Activated CD4-positive, alpha-beta T cell treated with anti-CD3 and anti-CD28 coated beads for 36 hours (primary cell): ENCODE measurements at regions not wholly inside any gene's neighbourhood (a gene's known extent, or its start where the extent isn't known, plus 50 kb on each side); places are given as distances from the start of the nearest gene placed in this dataset.

ENCODE experiments used
- ATAC-seq: fragments of 200-7000 bp; cut with Tn5 transposase; one replicate; pipeline ENCODE4 v1.10.0; 2021; ENCODE audit warnings: mild to moderate bottlenecking, moderate library complexity
- CTCF ChIA-PET: fragments of 350-600 bp; sonication (Branson Sonifier 250); formaldehyde crosslinking; loops from one replicate; lab custom pipeline; 2021; ENCODE audit warnings: antibody characterized with exemption; lab: Charles Lee
- POLR2A ChIA-PET: fragments of 350-600 bp; sonication (Branson Sonifier 250); formaldehyde crosslinking; loops from one replicate; lab custom pipeline; 2021; ENCODE audit warnings: antibody characterized with exemption, inconsistent platforms; lab: Charles Lee
- DNase-seq: peaks from one replicate; pipeline ENCODE4 v3.0.0-alpha.2; 2020
- H3K27ac Mint-ChIP-seq: one replicate; pipeline ENCODE4 v1.8.0; 2021; ENCODE audit warnings: mixed read lengths
- H3K27me3 Mint-ChIP-seq: one replicate; pipeline ENCODE4 v1.8.0; 2021; ENCODE audit warnings: mixed read lengths
- H3K36me3 Mint-ChIP-seq: one replicate; pipeline ENCODE4 v1.8.0; 2021; ENCODE audit warnings: low read depth, mixed read lengths
- H3K4me1 Mint-ChIP-seq: one replicate; pipeline ENCODE4 v1.8.0; 2021; ENCODE audit warnings: mixed read lengths
- H3K4me3 Mint-ChIP-seq: one replicate; pipeline ENCODE4 v1.8.0; 2021; ENCODE audit warnings: mild to moderate bottlenecking, moderate library complexity, mixed read lengths
- H3K9me3 Mint-ChIP-seq: one replicate; pipeline ENCODE4 v1.8.0; 2021; ENCODE audit warnings: low read depth, mixed read lengths
- intact Hi-C, 2 experiments: fragments of 100-400 bp; cut with DNase I in 1 of 2; cut with micrococcal nuclease in 1 of 2; formaldehyde crosslinking; loops; one replicate each; pipeline versions ENCODE4 v1.14.2 to v1.15.1; 2022 to 2024; cut with DNase I, micrococcal nuclease

- no peaks in the 10 kb centered on the region for H3K4me1 Mint-ChIP-seq
- ChIA-PET CTCF (no interaction called here), POLR2A (no interaction called here)
- H3K36me3 Mint-ChIP-seq: no peaks in the 10 kb centered on the region
- intact Hi-C loops: no loop called here
- ATAC-seq (no peak), DNase-seq (no peak)
- no peak overlapping the region for H3K27ac Mint-ChIP-seq
- H3K27me3 Mint-ChIP-seq: no peaks in the 10 kb centered on the region
- peaks cover 7% of the 10 kb centered on the region for H3K9me3 Mint-ChIP-seq
- H3K4me3 Mint-ChIP-seq: no peak overlapping the region
Measured at GRCh38 chr13:62292714-62293480, 877.2 kb upstream of the PCDH20 start.

GRCh38 chr13:62290542-62290941 is 874.9 kb upstream of the PCDH20 start:
- no peaks in the 10 kb centered on the region for H3K4me1 Mint-ChIP-seq
- no peak overlapping the region for H3K27ac Mint-ChIP-seq
- H3K9me3 Mint-ChIP-seq: peaks cover 7% of the 10 kb centered on the region
- CTCF ChIA-PET: no interaction called here
- no peaks in the 10 kb centered on the region for H3K27me3 Mint-ChIP-seq
- H3K4me3 Mint-ChIP-seq: no peak overlapping the region
- POLR2A ChIA-PET: no interaction called here
- ATAC-seq (no peak), DNase-seq (no peak)
- intact Hi-C loops: no loop called here
- no peaks in the 10 kb centered on the region for H3K36me3 Mint-ChIP-seq

GRCh38 chr13:62287764-62288163 is 872.1 kb upstream of the PCDH20 start:
- DNase-seq: no peak
- Mint-ChIP-seq H3K4me1 (no peaks in the 10 kb centered on the region), H3K27ac (no peak overlapping the region), H3K9me3 (peaks cover 4% of the 10 kb centered on the region), H3K36me3 (no peaks in the 10 kb centered on the region), H3K27me3 (no peaks in the 10 kb centered on the region), H3K4me3 (no peak overlapping the region)
- CTCF ChIA-PET: no interaction called here
- POLR2A ChIA-PET: no interaction called here
- ATAC-seq: no peak
- intact Hi-C loops: no loop called here

GRCh38 chr13:62280590-62280989 is 864.9 kb upstream of the PCDH20 start:
- POLR2A ChIA-PET: no interaction called here
- ATAC-seq: no peak
- Mint-ChIP-seq H3K4me1 (no peaks in the 10 kb centered on the region), H3K27ac (no peak overlapping the region), H3K9me3 (peaks cover 7% of the 10 kb centered on the region), H3K4me3 (no peak overlapping the region), H3K27me3 (no peaks in the 10 kb centered on the region), H3K36me3 (no peaks in the 10 kb centered on the region)
- DNase-seq: no peak
- CTCF ChIA-PET: interaction anchor here (0.7 kb wide), 1 partner anchor 116 kb away, joined by 3 read pairs; no protein-coding TSS in a partner anchor
- intact Hi-C loops: no loop called here

GRCh38 chr13:62278271-62278670 is 862.6 kb upstream of the PCDH20 start:
- Mint-ChIP-seq H3K4me1 (no peaks in the 10 kb centered on the region), H3K27ac (no peak overlapping the region), H3K36me3 (no peaks in the 10 kb centered on the region), H3K27me3 (no peaks in the 10 kb centered on the region), H3K9me3 (peaks cover 10% of the 10 kb centered on the region), H3K4me3 (no peak overlapping the region)
- POLR2A ChIA-PET: no interaction called here
- DNase-seq: no peak
- CTCF ChIA-PET: no interaction called here
- intact Hi-C loops: no loop called here
- no peak for ATAC-seq

GRCh38 chr13:62251734-62252133 is 836.1 kb upstream of the PCDH20 start:
- no peaks in the 10 kb centered on the region for H3K27me3 Mint-ChIP-seq
- CTCF ChIA-PET: interaction anchor here (0.7 to 0.8 kb wide), 2 partner anchors 9 to 119 kb away, joined by 3 read pairs; no protein-coding TSS in a partner anchor
- H3K36me3 Mint-ChIP-seq: no peaks in the 10 kb centered on the region
- H3K4me3 Mint-ChIP-seq: no peak overlapping the region
- DNase-seq (no peak), ATAC-seq (no peak)
- H3K4me1 Mint-ChIP-seq: no peaks in the 10 kb centered on the region
- H3K27ac Mint-ChIP-seq: no peak overlapping the region
- intact Hi-C loops: no loop called here
- peaks cover 9% of the 10 kb centered on the region for H3K9me3 Mint-ChIP-seq
- POLR2A ChIA-PET: no interaction called here

- POLR2A ChIA-PET: no interaction called here
- Mint-ChIP-seq H3K4me3 (no peak overlapping the region), H3K36me3 (no peaks in the 10 kb centered on the region), H3K27ac (no peak overlapping the region), H3K9me3 (peaks cover 10% of the 10 kb centered on the region), H3K4me1 (no peaks in the 10 kb centered on the region), H3K27me3 (no peaks in the 10 kb centered on the region)
- CTCF ChIA-PET: no interaction called here
- intact Hi-C loops: no loop called here
- DNase-seq: no peak
- ATAC-seq: no peak
Measured at GRCh38 chr13:62250501-62251201, 835.0 kb upstream of the PCDH20 start.

GRCh38 chr13:62246581-62246980 is 830.9 kb upstream of the PCDH20 start:
- Mint-ChIP-seq H3K9me3 (peaks cover 5% of the 10 kb centered on the region), H3K27ac (no peak overlapping the region), H3K4me1 (no peaks in the 10 kb centered on the region), H3K4me3 (no peak overlapping the region), H3K27me3 (no peaks in the 10 kb centered on the region), H3K36me3 (no peaks in the 10 kb centered on the region)
- intact Hi-C loops: no loop called here
- ChIA-PET CTCF (no interaction called here), POLR2A (no interaction called here)
- DNase-seq (no peak), ATAC-seq (no peak)

- Mint-ChIP-seq H3K36me3 (no peaks in the 10 kb centered on the region), H3K9me3 (peaks cover 3% of the 10 kb centered on the region), H3K4me1 (no peaks in the 10 kb centered on the region), H3K27ac (no peak overlapping the region), H3K4me3 (no peak overlapping the region), H3K27me3 (no peaks in the 10 kb centered on the region)
- ATAC-seq: no peak
- POLR2A ChIA-PET: no interaction called here
- intact Hi-C loops: no loop called here
- no peak for DNase-seq
- CTCF ChIA-PET: no interaction called here
Measured at GRCh38 chr13:62243106-62243505, 827.5 kb upstream of the PCDH20 start.

- ChIA-PET POLR2A (no interaction called here), CTCF (interaction anchor here (1.0 kb wide), 1 partner anchor 30 kb away, joined by 3 read pairs; no protein-coding TSS in a partner anchor)
- intact Hi-C loops: no loop called here
- Mint-ChIP-seq H3K27ac (no peak overlapping the region), H3K4me1 (no peaks in the 10 kb centered on the region), H3K9me3 (peaks cover 4% of the 10 kb centered on the region), H3K4me3 (no peak overlapping the region), H3K36me3 (no peaks in the 10 kb centered on the region), H3K27me3 (no peaks in the 10 kb centered on the region)
- ATAC-seq (no peak), DNase-seq (no peak)
Measured at GRCh38 chr13:62234780-62235440, 819.3 kb upstream of the PCDH20 start.

GRCh38 chr13:62210951-62211350 is 795.3 kb upstream of the PCDH20 start:
- POLR2A ChIA-PET: no interaction called here
- CTCF ChIA-PET: no interaction called here

GRCh38 chr13:62209529-62209928 is 793.9 kb upstream of the PCDH20 start:
- DNase-seq: no peak
- H3K27ac Mint-ChIP-seq: no peak overlapping the region
- H3K36me3 Mint-ChIP-seq: no peaks in the 10 kb centered on the region
- ATAC-seq: no peak
- CTCF ChIA-PET: no interaction called here
- intact Hi-C loops: no loop called here
- H3K4me1 Mint-ChIP-seq: no peaks in the 10 kb centered on the region
- no peak overlapping the region for H3K4me3 Mint-ChIP-seq
- H3K27me3 Mint-ChIP-seq: no peaks in the 10 kb centered on the region
- POLR2A ChIA-PET: no interaction called here
- H3K9me3 Mint-ChIP-seq: peaks cover 20% of the 10 kb centered on the region

More at GRCh38 chr13:62210951-62211350, 795.3 kb upstream of the PCDH20 start:
- DNase-seq: no peak
- Mint-ChIP-seq H3K36me3 (no peaks in the 10 kb centered on the region), H3K4me1 (no peaks in the 10 kb centered on the region), H3K9me3 (peaks cover 14% of the 10 kb centered on the region), H3K4me3 (no peak overlapping the region), H3K27me3 (no peaks in the 10 kb centered on the region), H3K27ac (no peak overlapping the region)
- no peak for ATAC-seq
- intact Hi-C loops: no loop called here
